Liver (tissue), 8 donors: ENCODE measurements at regions not wholly inside any gene's neighbourhood (a gene's known extent, or its start where the extent isn't known, plus 50 kb on each side); places are given as distances from the start of the nearest gene placed in this dataset.

Experiments used
- DNase-seq: peaks from one replicate; pipeline ENCODE4 v3.0.0-alpha.2; 2017; ENCODE audit warnings: low spot score
- H3K27ac ChIP-seq, 2 donors: one replicate each; pipeline ENCODE4 v1.7.0; 2013; ENCODE audit warnings: inconsistent platforms in 2 of 2, low read length in 2 of 2, control low read depth in 1 of 2, low read depth in 1 of 2, mild to moderate bottlenecking in 1 of 2
- H3K27me3 ChIP-seq, 4 donors: one replicate each; pipeline versions ENCODE4 v1.6.1 to v1.7.0; 2013; ENCODE audit warnings: low read length in 3 of 4, inconsistent platforms in 1 of 4, mild to moderate bottlenecking in 1 of 4, moderate library complexity in 1 of 4; ENCODE audit not compliant: control insufficient read depth in 4 of 4, insufficient read depth in 4 of 4
- H3K36me3 ChIP-seq, 4 donors: one replicate each; pipeline versions ENCODE4 v1.6.1 to v1.7.0; 2013; ENCODE audit warnings: low read length in 3 of 4, mild to moderate bottlenecking in 3 of 4, low read depth in 1 of 4, moderate library complexity in 1 of 4; ENCODE audit not compliant: control insufficient read depth in 4 of 4, insufficient read depth in 3 of 4
- H3K4me1 ChIP-seq, 4 donors: one replicate each; pipeline versions ENCODE4 v1.6.1 to v1.7.0; 2013; ENCODE audit warnings: low read length in 3 of 4, mild to moderate bottlenecking in 3 of 4, moderate library complexity in 1 of 4; ENCODE audit not compliant: control insufficient read depth in 4 of 4, insufficient read depth in 4 of 4
- H3K4me3 ChIP-seq, 3 donors: one replicate each; pipeline versions ENCODE4 v1.6.1 to v1.7.0; 2013; ENCODE audit warnings: low read length in 3 of 3, control low read depth in 1 of 3, low read depth in 1 of 3, mild to moderate bottlenecking in 1 of 3
- H3K9ac ChIP-seq, 2 donors: one replicate each; pipeline ENCODE4 v1.7.0; 2013; ENCODE audit warnings: low read length in 2 of 2, mild to moderate bottlenecking in 2 of 2, moderate library complexity in 2 of 2, control low read depth in 1 of 2, low read depth in 1 of 2
- H3K9me3 ChIP-seq, 4 donors: one replicate each; pipeline versions ENCODE4 v1.6.1 to v1.7.0; 2013; ENCODE audit warnings: low read length in 3 of 4; ENCODE audit not compliant: control insufficient read depth in 4 of 4
- ATF3 ChIP-seq: IDR thresholded peaks from 2 replicates; pipeline ENCODE4 v1.6.1; 2016; ENCODE audit warnings: antibody characterized with exemption
- CTCF ChIP-seq: fragments of 150-350 bp; IDR thresholded peaks from 2 replicates; pipeline ENCODE4 v1.5.1; 2017; ENCODE audit warnings: improper control_type of control experiment, low read depth, low read length; ENCODE audit not compliant: missing input control
- EGR1 ChIP-seq, 2 donors: IDR thresholded peaks; 2 replicates each; pipeline ENCODE4 v1.6.1; 2016 to 2018; ENCODE audit warnings: antibody characterized with exemption in 2 of 2, low read depth in 2 of 2
- FOXA1 ChIP-seq: IDR thresholded peaks from 2 replicates; pipeline ENCODE4 v1.6.1; 2016; ENCODE audit warnings: antibody characterized with exemption
- FOXA2 ChIP-seq: IDR thresholded peaks from 2 replicates; pipeline ENCODE4 v1.6.1; 2016; ENCODE audit warnings: antibody characterized with exemption
- GABPA ChIP-seq, 2 donors: IDR thresholded peaks in 1 of 2; conservative IDR thresholded peaks in 1 of 2; 2 replicates each; pipeline ENCODE4 v1.6.1; 2016; ENCODE audit warnings: antibody characterized with exemption in 2 of 2, mild to moderate bottlenecking in 1 of 2, moderate library complexity in 1 of 2
- HNF4A ChIP-seq, 2 donors: conservative IDR thresholded peaks; 2 replicates each; pipeline ENCODE4 v1.6.1; 2016; ENCODE audit warnings: antibody characterized with exemption in 2 of 2, mild to moderate bottlenecking in 2 of 2
- HNF4G ChIP-seq: IDR thresholded peaks from 2 replicates; pipeline ENCODE4 v1.6.1; 2016; ENCODE audit warnings: antibody characterized with exemption
- JUND ChIP-seq, 2 donors: IDR thresholded peaks; 2 replicates each; pipeline ENCODE4 v1.6.1; 2016; ENCODE audit warnings: antibody characterized with exemption in 2 of 2
- MAX ChIP-seq: IDR thresholded peaks from 2 replicates; pipeline ENCODE4 v1.6.1; 2016; ENCODE audit warnings: antibody characterized with exemption
- NR2F2 ChIP-seq: IDR thresholded peaks from 2 replicates; pipeline ENCODE4 v1.6.1; 2016; ENCODE audit warnings: antibody characterized with exemption
- RAD21 ChIP-seq, 2 donors: IDR thresholded peaks; 2 replicates each; pipeline ENCODE4 v1.6.1; 2016; ENCODE audit warnings: antibody characterized with exemption in 2 of 2, mild to moderate bottlenecking in 2 of 2
- REST ChIP-seq: IDR thresholded peaks from 2 replicates; pipeline ENCODE4 v1.6.1; 2016; ENCODE audit warnings: antibody characterized with exemption, mild to moderate bottlenecking
- RXRA ChIP-seq, 2 donors: IDR thresholded peaks; 2 replicates each; pipeline ENCODE4 v1.6.1; 2017 to 2018; ENCODE audit warnings: antibody characterized with exemption in 2 of 2, mild to moderate bottlenecking in 1 of 2
- SP1 ChIP-seq: IDR thresholded peaks from 2 replicates; pipeline ENCODE4 v1.6.1; 2018; ENCODE audit warnings: antibody characterized with exemption, mild to moderate bottlenecking
- TAF1 ChIP-seq: conservative IDR thresholded peaks from 2 replicates; pipeline ENCODE4 v1.6.1; 2016; ENCODE audit warnings: antibody characterized with exemption, mild to moderate bottlenecking
- YY1 ChIP-seq: IDR thresholded peaks from 2 replicates; pipeline ENCODE4 v1.6.1; 2016; ENCODE audit warnings: antibody characterized with exemption, mild to moderate bottlenecking
- ZBTB33 ChIP-seq: IDR thresholded peaks from 2 replicates; pipeline ENCODE4 v1.6.1; 2016; ENCODE audit warnings: antibody characterized with exemption
- WGBS: extraction: QIAGEN DNeasy Blood & Tissue Kit; methylation state at CpG from one replicate; pipeline ENCODE4 v1.1.7; 2013; 5-methylcytosine and 5-hydroxymethylcytosine counted together
- donor health status: healthy.
- donor health status: healthy.
- donor health status: healthy.
- donor health status: healthy.
- donor health status: healthy.

- DNase-seq, result no peak
- Histone ChIP-seq H3K27ac (no peak overlapping the region), H3K4me1 (peaks cover 0 to 22% (median 11%) of the 10 kb centered on the region in 4 donors), H3K4me3 (no peak overlapping the region), H3K9me3 (no peaks in the 10 kb centered on the region), H3K9ac (no peak overlapping the region), H3K36me3 (no peaks in the 10 kb centered on the region), H3K27me3 (no peaks in the 10 kb centered on the region)
- 98% methylated on average over 3 of the region's 3 CpGs for WGBS
- TF ChIP-seq FOXA1 (no peak), YY1 (no peak), HNF4A (conservative IDR thresholded peaks at IDR 0.05) (no peak), TAF1 (no peak), FOXA2 (no peak), NR2F2 (no peak), ATF3 (no peak), CTCF (no peak), EGR1 (IDR thresholded peaks at IDR 0.05; ENCODE audit: low read depth in 2 of 2) (no peak), RAD21 (IDR thresholded peaks at IDR 0.05) (no peak)
Measured at GRCh38 chr14:89037065-89037464, 212.6 kb downstream of the TTC8 start.

GRCh38 chr14:89040080-89040459 lies 215.6 kb downstream of the TTC8 start:
- no peaks in the 10 kb centered on the region for H3K27me3 ChIP-seq
- WGBS, result 41% methylated on average over 6 of the region's 6 CpGs
- DNase-seq, result no peak
- TF ChIP-seq YY1 (no peak), ZBTB33 (no peak), NR2F2 (no peak), FOXA1 (no peak), FOXA2 (no peak), HNF4G (no peak), ATF3 (no peak), MAX (no peak), RXRA (IDR thresholded peaks at IDR 0.05) (no peak), GABPA (IDR thresholded peaks at IDR 0.05 in 1 of 2, conservative IDR thresholded peaks at IDR 0.05 in 1 of 2) (no peak), EGR1 (IDR thresholded peaks at IDR 0.05; ENCODE audit: low read depth in 2 of 2) (no peak), RAD21 (IDR thresholded peaks at IDR 0.05) (no peak), HNF4A (conservative IDR thresholded peaks at IDR 0.05) (no peak), JUND (IDR thresholded peaks at IDR 0.05) (no peak), REST (no peak), SP1 (no peak), TAF1 (no peak), CTCF (no peak)
- H3K9me3 ChIP-seq, result peaks cover 0 to 3% (median 0%) of the 10 kb centered on the region in 4 donors
- peak overlapping the region; percentile 32 to 49 for H3K9ac ChIP-seq
- H3K4me1 ChIP-seq, result peaks cover 0 to 25% (median 11%) of the 10 kb centered on the region in 4 donors
- H3K4me3 ChIP-seq, result no peak overlapping the region
- H3K36me3 ChIP-seq, result no peaks in the 10 kb centered on the region
- peak overlapping the region; percentile 92 to 93 for H3K27ac ChIP-seq
